ENCODE measurements at regions not wholly inside any gene's neighbourhood (a gene's known extent, or its start where the extent isn't known, plus 50 kb on each side); places are given as distances from the start of the nearest gene placed in this dataset.
"Not testable (repeated sequence)": the region's sequence is repeated elsewhere in the genome, so short reads cannot be mapped to it uniquely, and the experiment has no call there.

- no peak for DNase-seq (ENCODE audit: low read depth in 2 of 2)
Measured at GRCh38 chr13:73532582-73532981, 473.8 kb downstream of the KLF5 start.

DNA sequence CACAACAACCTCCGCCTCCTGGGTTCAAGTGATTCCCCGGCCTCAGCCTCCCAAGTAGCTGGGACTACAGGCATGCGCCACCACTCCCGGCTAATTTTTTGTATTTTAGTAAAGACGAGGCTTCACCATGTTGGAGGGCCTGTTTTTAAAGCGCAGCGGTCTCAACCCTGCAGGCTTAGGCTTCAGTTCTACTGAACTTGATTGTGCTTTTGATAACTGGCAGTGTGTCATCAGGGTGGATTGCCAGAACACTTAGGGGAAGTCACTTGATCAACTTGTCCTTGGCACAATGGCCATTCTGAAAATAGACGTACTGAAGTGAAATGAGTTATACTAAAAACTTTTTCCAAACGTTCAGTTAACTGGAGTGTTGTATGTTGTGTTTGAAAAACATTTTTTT, 472.2 kb downstream of the KLF5 start:
- no peak for DNase-seq (ENCODE audit: low read depth in 2 of 2)

- DNase-seq (ENCODE audit: low read depth in 2 of 2) = no peak
Measured at GRCh38 chr13:73522937-73523336, 464.1 kb downstream of the KLF5 start.

DNA sequence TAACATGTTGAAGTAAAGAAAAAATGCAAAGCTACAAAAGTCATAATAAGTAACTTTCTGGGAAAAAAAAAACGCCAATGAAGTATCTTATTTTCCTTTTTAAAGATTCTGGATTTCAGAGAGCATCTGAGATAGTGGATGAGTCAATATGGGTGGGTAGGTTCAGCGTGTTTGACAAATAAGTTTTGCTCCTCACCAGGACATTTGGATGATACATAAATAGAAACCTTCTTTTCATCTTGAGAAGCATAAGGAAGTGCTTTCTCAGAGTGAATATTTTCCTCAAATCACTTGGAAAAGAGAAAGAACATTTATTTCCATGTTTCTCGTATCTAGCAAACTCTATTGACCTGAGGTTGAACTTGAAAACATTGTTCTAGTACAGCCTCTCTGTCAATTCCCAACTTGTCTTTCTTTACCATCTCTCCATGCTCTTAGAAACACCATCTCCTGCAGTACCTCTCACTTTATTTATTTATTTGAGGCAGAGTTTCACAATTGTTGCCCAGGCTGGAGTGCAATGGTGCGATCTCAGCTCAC, 463.2 kb downstream of the KLF5 start:
- DNase-seq (ENCODE audit: low read depth in 2 of 2) = no peak

DNA sequence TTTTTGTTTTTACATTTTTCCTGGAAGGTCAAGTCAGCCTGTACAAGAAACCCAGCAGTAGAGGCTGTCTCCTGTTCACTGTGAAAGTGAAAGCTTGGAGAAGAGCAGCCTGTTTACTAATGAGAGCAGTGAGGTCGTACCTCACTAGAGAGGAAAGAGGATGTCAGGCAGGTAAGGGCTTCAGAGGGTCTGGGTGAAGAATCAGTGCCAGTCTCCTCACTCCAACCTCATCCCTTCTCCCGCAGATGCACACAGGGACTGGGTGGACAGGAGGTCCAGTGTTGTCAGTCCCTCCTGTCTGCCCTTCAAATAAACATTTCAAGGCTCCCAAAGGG, 462.5 kb downstream of the KLF5 start:
- no peak for DNase-seq (ENCODE audit: low read depth in 2 of 2)

- DNase-seq (ENCODE audit: low read depth in 2 of 2) = no peak
Measured at GRCh38 chr13:73520566-73521289, 461.9 kb downstream of the KLF5 start.

GRCh38 chr13:73520135-73520534, 461.3 kb downstream of the KLF5 start:
- DNase-seq (ENCODE audit: low read depth in 2 of 2) = not testable (repeated sequence)

- DNase-seq (ENCODE audit: low read depth in 2 of 2) = no peak
Measured at GRCh38 chr13:73519396-73520116, 460.8 kb downstream of the KLF5 start.

- no peak for DNase-seq (ENCODE audit: low read depth in 2 of 2)
Measured at GRCh38 chr13:73517766-73518165, 459.0 kb downstream of the KLF5 start.

GRCh38 chr13:73516731-73517130, 457.9 kb downstream of the KLF5 start:
- DNase-seq (ENCODE audit: low read depth in 2 of 2) = no peak

- no peak for DNase-seq (ENCODE audit: low read depth in 2 of 2)
Measured at GRCh38 chr13:73514208-73514607, 455.4 kb downstream of the KLF5 start.

DNA sequence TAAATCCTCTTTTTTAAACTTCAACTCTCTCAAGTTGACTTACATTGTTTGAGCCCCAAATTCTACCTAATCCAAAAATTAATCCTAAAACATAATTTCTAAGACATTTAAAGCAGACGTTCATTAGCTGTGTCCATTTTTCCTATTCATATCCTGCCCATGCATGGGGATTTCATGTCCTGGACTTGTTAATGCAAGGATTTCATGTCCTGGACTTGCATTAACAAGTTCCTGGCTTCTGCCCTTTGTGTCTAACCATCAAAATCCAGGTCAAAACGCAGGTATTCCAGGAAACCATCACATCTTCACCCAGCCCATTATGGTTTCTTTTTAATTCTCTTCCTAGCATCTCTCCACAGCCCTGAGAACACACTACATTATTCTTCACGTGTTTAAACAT, 454.9 kb downstream of the KLF5 start:
- DNase-seq (ENCODE audit: low read depth in 2 of 2) = no peak

DNA sequence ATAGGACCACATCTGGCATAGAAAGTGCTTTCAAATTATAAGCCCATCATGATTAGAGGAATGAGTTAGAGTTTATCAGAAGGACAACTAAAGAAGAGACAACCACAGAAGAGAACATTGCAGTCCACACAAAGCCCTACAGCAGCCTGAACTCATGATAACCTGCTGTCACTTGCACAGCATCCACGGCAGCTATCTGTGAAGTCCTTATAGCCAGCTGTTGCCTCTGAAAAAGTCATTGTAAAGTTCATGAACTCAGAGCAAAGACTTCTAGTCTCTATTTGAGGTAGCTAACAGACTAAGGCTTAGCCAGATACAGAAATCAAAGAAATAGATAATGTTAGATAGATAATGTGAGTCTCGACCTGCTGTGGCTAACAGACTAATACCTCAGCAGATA, 450.0 kb downstream of the KLF5 start:
- no peak for DNase-seq (ENCODE audit: low read depth in 2 of 2)

GRCh38 chr13:73505376-73505890, 446.6 kb downstream of the KLF5 start:
- DNase-seq (ENCODE audit: low read depth in 2 of 2) = no peak

- no peak for DNase-seq (ENCODE audit: low read depth in 2 of 2)
Measured at GRCh38 chr13:73499695-73500094, 440.9 kb downstream of the KLF5 start.

DNA sequence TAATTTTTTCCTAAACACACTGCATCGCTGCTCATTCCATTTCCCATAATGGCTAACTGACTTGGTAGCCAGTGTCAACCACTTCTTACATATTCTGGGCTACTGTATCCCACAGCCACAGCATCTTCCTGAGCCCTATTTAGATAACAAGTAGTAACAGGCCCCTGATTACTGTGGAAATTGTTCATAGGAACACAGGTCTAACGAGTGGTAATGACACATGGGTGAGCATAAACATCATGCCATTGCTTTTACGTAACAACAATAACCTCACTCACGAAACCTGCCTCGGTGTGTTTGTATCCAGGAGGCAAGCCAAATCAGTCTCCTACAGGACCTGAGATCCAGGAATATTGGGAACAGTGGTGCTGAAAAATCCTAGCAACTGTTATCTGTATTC, 438.6 kb downstream of the KLF5 start:
- no peak for DNase-seq (ENCODE audit: low read depth in 2 of 2)

GRCh38 chr13:73496711-73497110, 437.9 kb downstream of the KLF5 start:
- DNase-seq (ENCODE audit: low read depth in 2 of 2) = no peak

GRCh38 chr13:73492811-73493210, 434.0 kb downstream of the KLF5 start:
- no peak for DNase-seq (ENCODE audit: low read depth in 2 of 2)

DNA sequence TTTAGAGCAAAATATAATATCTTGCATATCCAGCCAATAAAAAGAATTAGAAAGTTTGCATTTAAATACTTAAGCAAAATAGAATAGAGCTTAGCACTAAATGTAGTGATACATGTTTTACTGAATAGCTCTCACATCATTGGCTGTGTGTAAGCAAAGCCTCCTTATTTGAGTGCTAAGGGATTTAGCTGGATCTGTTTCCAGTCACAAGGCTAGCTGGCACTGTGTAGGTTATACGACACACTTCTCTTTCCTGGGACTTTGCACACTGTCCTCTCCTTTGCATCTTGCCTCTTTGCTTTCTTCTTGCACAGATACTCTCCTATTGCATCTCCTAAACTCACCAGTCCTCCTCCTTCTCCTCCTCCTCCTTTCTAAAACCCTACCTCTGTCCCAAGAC, 423.8 kb downstream of the KLF5 start:
- DNase-seq (ENCODE audit: low read depth in 2 of 2) = no peak

- no peak for DNase-seq (ENCODE audit: low read depth in 2 of 2)
Measured at GRCh38 chr13:73481886-73482445, 423.2 kb downstream of the KLF5 start.

GRCh38 chr13:73480779-73481559, 422.2 kb downstream of the KLF5 start:
- DNase-seq (ENCODE audit: low read depth in 2 of 2) = no peak

GRCh38 chr13:73479856-73480255, 421.1 kb downstream of the KLF5 start:
- DNase-seq (ENCODE audit: low read depth in 2 of 2) = no peak

Measured in lung microvascular endothelial cell (primary cell).